Glomerular visceral epithelial cell (primary cell): ENCODE measurements at regions not wholly inside any gene's neighbourhood (a gene's known extent, or its start where the extent isn't known, plus 50 kb on each side); places are given as distances from the start of the nearest gene placed in this dataset.

Experiments used
- DNase-seq: peaks from one replicate; pipeline ENCODE4 v3.0.0-alpha.2; 2016; ENCODE audit errors: extremely low spot score

DNA sequence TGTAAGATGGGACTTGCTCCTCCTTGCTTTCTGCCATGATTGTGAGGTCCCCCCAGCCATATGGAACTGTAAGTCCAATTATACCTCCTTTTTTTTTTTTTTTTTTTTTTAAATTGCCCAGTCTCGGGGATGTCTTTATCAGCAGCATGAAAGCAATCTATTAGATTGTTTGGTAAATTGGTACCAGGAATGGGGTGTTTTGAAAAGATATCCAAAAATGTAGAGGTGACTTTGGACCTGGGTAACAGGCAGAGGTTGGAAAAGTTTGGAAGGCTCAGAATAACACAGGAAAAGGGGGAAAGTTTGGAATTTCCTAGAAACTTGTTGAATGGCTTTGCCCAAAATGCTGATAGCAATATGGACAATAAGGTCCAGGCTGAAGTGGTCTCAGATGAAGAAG, 545.8 kb upstream of the ALCAM start:
- DNase-seq = no peak

DNA sequence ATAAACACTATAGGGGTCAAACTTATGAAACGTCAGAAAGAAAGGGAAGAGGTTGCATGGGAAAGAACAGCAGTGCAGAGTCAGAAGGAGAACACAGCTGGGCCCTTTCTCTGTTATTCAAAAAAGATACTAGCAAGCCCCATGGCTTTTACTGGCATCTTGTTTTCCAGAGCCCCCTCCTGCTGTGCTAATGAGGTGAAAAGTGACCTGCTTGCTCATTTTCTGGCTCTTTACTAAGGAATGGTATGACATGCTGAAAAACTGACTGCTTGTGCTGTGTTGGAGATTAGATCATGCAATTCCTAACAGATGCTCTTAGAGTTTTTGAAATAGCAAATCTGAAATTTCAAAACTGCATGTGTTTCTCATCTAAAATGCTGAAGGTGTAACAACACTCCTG, 541.6 kb upstream of the ALCAM start:
- DNase-seq = no peak

DNA sequence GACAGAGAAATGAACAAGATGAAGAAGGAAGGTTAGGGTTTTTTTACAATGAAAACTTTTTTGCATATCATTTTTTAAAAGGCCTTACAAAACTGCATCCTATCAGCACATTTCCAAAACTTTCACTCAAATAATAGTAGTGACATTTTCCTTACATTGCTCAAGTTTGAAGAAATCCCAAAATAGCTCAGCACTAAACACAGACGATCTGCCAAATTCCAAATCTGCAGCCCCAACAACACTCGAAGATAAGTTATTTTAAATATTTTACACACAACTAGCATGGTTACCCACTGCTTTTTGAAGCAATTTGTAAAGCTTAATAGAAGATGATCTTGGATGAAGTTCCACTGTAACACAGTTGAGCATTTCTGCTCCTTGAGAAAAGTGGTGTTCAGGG, 535.6 kb upstream of the ALCAM start:
- no peak for DNase-seq

DNA sequence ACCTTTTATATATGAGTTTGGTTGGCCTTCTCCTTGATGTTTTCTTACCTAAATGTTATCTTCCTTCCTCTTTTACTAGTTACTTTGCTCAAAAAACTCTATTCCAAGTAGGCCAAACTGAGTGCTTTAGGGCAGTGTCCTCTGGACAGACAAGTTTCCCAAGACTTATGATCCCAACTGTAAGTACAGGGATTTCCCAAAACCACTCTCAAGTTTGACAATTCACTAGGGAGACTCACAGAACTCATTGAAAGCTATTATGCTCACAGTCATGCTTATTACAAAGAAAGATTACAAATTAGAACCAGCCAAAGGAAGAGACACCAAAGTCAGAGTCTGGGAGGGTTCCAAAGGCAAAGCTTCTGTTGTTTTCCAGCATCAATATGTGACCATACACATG, 534.2 kb upstream of the ALCAM start:
- no peak for DNase-seq

GRCh38 chr3:104835376-104835775, 531.3 kb upstream of the ALCAM start:
- DNase-seq = no peak

DNA sequence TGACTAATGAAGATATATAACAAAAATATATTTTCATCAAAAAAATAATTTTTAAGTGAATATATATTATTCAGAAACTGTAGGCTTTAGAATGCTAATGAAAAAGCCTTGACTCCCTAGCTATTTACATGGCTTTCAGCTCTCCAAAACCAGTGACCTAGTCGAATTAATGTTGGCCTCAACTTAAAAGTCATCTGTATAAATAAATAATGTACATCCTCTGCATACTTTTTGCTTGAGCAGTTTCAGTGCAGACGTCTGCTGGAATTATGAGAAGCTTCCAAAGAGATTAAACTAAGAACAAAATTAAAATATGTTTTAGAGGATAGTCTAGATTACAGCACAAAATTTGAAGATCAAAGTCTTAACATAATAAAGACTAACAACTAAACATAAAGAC, 520.4 kb upstream of the ALCAM start:
- DNase-seq = no peak

DNA sequence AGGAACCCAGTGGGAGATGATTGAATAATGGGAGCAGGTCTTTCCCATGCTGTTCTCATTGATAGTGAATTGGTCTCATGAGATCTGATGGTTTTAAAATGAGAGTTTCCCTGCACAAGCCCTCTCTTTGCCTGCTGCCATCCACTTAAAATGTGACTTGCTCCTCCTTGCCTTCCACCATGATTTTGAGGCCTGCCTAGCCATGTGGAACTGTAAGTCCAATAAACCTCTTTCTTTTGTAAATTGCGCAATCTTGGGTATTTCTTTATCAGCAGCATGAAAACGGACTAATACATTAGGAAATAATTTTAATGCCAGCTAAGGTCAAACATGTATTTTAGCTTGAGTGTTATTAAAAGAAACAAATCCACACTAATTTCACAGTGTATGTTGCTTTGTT, 517.6 kb upstream of the ALCAM start:
- no peak for DNase-seq

- no peak for DNase-seq
Measured at GRCh38 chr3:104854468-104854867, 512.2 kb upstream of the ALCAM start.

DNA sequence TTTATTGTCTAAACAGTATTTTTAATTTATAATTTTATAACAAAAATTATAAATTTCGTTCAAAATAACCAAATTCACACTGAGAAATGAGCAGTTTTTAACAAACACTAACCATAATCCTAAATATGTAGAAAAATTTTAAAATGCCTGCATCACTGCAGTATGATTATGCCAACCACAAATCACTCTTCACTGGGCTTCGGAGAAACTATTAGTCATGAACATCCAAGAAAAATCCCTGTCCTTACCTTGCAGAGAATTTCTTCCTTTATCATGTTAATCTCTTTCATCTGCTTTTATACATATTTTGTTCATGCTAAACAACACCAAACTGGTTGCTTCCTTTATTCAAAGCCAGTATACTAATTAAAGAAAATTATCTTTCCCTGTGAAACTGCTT, 511.0 kb upstream of the ALCAM start:
- DNase-seq = peak; percentile 1

DNA sequence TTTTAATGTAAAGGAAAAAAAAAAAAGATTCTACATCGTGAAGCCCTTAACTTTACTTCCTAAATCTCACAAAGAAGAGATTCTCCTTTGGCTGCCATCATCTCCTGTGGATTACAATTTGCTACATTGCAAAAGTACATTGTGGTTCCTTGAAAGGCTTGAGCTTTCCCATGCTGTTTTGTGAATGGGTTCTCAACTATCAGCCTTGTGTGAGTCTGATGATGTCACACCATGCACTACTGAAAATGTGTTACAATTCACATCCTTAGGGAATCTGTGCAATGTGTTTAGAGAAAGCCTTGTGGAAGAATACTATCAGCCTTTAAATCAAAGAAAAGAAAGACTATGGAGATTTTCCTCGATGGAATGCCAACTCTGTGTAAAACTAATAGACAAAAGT, 510.0 kb upstream of the ALCAM start:
- no peak for DNase-seq

GRCh38 chr3:104868291-104868690, 498.4 kb upstream of the ALCAM start:
- DNase-seq = no peak

- DNase-seq = no peak
Measured at GRCh38 chr3:104870276-104870675, 496.4 kb upstream of the ALCAM start.

DNA sequence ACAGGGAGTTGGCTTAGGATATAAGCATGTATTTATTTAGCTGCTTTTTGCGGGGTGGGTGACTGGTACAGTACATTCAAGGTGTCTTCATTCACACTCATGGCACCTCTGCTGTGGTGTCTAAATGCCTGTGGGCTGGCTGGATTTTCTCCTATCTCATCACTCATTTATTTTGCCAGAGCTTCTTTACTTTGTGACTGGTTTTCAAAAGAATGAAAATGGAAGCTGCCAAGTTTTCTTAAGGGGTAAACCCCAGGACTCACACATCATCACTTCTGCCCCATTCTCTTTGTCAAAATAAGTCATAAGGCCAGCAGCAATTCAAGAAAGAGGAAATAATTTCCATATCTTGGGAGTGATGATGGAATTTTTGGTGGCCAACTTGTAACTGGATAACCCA, 493.4 kb upstream of the ALCAM start:
- DNase-seq = peak; percentile 36

DNA sequence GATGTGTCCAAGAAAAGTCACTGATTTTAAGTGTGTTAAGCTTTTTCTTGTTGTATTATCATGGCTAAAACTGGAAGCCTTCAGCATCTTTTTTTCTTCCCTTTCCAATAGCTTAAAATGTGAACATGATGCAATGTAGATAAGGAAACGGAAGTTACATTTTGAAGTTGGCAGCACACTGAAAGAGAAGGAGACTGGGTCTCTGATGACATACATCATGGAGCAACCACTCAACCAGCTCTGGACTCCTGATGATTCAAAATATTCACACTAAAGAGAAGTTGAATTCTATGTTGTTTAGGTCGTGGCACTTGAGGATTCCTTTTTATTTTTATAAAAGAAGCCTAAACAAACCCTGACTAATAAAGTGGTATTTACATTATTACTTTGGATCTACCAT, 488.3 kb upstream of the ALCAM start:
- DNase-seq = no peak

GRCh38 chr3:104879919-104880318, 486.8 kb upstream of the ALCAM start:
- no peak for DNase-seq

GRCh38 chr3:104885214-104885814, 481.4 kb upstream of the ALCAM start:
- no peak for DNase-seq

GRCh38 chr3:104886220-104886995, 480.3 kb upstream of the ALCAM start:
- no peak for DNase-seq

DNA sequence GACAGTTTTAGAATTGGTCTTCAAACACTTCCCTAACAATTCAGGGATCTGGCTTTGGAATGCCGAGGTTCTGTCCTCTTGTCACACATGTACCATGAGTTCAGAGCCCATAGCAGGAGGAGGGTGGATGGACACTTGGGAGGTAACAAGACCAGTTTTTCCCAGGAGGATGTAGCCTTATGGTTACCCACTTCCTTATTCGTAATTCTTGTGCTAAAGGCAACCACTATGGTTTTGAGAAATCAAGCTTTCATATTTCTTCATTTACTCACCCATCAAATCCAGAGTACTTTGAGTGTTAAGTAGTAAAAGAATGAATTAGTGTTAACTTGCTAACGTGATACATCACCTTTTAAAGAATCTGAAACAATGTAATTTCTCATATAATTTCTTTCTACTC, 479.6 kb upstream of the ALCAM start:
- no peak for DNase-seq

- no peak for DNase-seq
Measured at GRCh38 chr3:104887619-104888018, 479.1 kb upstream of the ALCAM start.

- no peak for DNase-seq
Measured at GRCh38 chr3:104892044-104892443, 474.7 kb upstream of the ALCAM start.

DNA sequence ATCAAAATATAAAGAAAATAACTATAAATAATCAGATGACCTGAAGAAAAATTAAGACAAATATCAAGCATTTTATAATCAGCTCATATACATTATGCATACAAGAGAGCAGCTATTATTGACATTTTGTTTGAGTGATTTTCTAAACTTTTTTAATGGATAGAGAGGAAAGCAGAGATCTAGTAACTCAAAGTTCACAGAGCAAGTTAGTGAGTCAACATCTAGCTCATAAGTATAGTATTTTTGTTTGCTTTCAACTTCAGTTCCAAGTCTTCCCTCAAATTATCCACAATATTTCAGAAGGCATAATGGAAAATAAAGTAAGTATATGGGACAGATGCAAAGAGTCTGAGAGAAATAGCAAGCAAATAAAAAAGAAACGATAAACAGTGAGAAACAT, 470.1 kb upstream of the ALCAM start:
- DNase-seq = no peak

DNA sequence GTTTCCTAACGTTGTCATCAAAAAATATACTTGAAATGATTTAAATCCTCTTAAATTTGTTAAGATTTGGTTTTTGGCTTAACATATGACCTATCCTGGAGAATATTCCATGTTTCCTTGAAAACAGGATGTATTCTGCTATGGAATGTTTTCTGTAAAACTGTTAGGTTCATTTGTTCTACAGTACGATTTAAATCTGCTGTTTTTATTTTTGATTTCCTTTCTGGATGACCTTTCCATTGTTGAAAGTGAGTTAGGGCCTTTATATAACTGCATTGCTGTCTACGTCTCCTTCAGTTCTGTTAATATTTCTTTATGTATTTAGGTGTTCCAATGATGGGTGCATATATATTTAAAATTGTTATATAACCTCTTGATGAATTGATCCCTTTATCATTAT, 465.3 kb upstream of the ALCAM start:
- DNase-seq = no peak

DNA sequence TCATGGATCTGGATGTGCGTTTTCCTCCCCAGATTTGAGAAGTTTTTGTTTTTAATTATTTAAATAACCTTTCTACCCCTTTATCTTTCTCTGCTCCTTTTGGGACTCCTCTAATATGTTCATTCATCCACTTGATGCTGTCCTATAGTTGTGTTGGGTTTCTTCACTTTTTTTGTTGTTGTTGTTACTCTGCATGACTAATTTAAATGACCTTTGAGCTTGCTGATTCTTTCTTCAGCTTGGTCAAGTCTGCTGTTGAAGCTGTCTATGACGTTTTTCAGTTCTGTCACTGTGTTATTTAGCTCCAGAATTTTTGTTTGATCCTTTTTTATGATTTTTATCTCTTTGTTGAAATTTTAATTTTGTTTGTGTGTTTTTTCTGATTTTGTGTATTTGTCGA, 463.6 kb upstream of the ALCAM start:
- DNase-seq = no peak
